GM23338 (cell line): ENCODE measurements at regions not wholly inside any gene's neighbourhood (a gene's known extent, or its start where the extent isn't known, plus 50 kb on each side); places are given as distances from the start of the nearest gene placed in this dataset.

ENCODE experiments used
- ATAC-seq: fragments of 200-7000 bp; cut with Tn5 transposase; 3 replicates; pipeline ENCODE4 v1.9.1; 2020
- DNase-seq: peaks from one replicate; pipeline ENCODE4 v3.0.0-alpha.2; 2015; ENCODE audit warnings: low spot score
- H2AFZ ChIP-seq: fragments of 200-600 bp; sonication (generic); 2 replicates; pipeline ENCODE4 v1.8.0; 2016; ENCODE audit warnings: antibody characterized with exemption, mild to moderate bottlenecking, moderate library complexity
- H3F3A ChIP-seq: fragments of 200-600 bp; sonication (generic); replicated peaks from 2 replicates; pipeline ENCODE4 v1.8.0; 2017; ENCODE audit warnings: antibody characterized with exemption, mixed run types, low read depth
- H3K27ac ChIP-seq: fragments of 200-600 bp; sonication (generic); 2 replicates; pipeline ENCODE4 v1.6.1; 2016; ENCODE audit warnings: low read depth
- H3K27me3 ChIP-seq: fragments of 200-600 bp; sonication (generic); 2 replicates; pipeline ENCODE4 v1.8.0; 2016; ENCODE audit warnings: mild to moderate bottlenecking, mixed run types, moderate library complexity; ENCODE audit not compliant: insufficient read depth
- H3K36me3 ChIP-seq: fragments of 200-600 bp; sonication (generic); 2 replicates; pipeline ENCODE4 v1.8.0; 2016; ENCODE audit warnings: mild to moderate bottlenecking; ENCODE audit not compliant: insufficient read depth
- H3K4me1 ChIP-seq: fragments of 200-600 bp; sonication (generic); 2 replicates; pipeline ENCODE4 v1.8.0; 2016; ENCODE audit warnings: mild to moderate bottlenecking, moderate library complexity; ENCODE audit not compliant: insufficient read depth
- H3K4me2 ChIP-seq: fragments of 200-600 bp; sonication (generic); 2 replicates; pipeline ENCODE4 v1.7.1; 2017; ENCODE audit warnings: mixed run types
- H3K4me3 ChIP-seq: fragments of 200-600 bp; sonication (generic); 2 replicates; pipeline ENCODE4 v1.6.1; 2016; ENCODE audit warnings: mixed run types
- H3K79me2 ChIP-seq: fragments of 200-600 bp; sonication (generic); replicated peaks from 2 replicates; pipeline ENCODE4 v1.8.0; 2017; ENCODE audit warnings: mild to moderate bottlenecking; ENCODE audit not compliant: insufficient read depth
- H3K9me2 ChIP-seq: fragments of 200-600 bp; sonication (generic); 2 replicates; pipeline ENCODE4 v1.8.0; 2017; ENCODE audit not compliant: insufficient read depth
- H4K20me1 ChIP-seq: fragments of 200-600 bp; sonication (generic); replicated peaks from 2 replicates; pipeline ENCODE4 v1.8.0; 2017; ENCODE audit warnings: mild to moderate bottlenecking; ENCODE audit not compliant: insufficient read depth
- H3K27ac Mint-ChIP-seq: 2 replicates; pipeline ENCODE4 v1.8.0; 2020; ENCODE audit warnings: inconsistent platforms, mild to moderate bottlenecking, moderate library complexity, mixed read lengths
- H3K27me3 Mint-ChIP-seq: 3 replicates; pipeline ENCODE4 v1.8.0; 2022; ENCODE audit warnings: low read depth, mild to moderate bottlenecking, moderate library complexity, mixed read lengths, inconsistent platforms; ENCODE audit not compliant: insufficient read depth, poor library complexity
- H3K36me3 Mint-ChIP-seq: 3 replicates; pipeline ENCODE4 v1.8.0; 2021; ENCODE audit warnings: low read depth, mild to moderate bottlenecking, inconsistent platforms, moderate library complexity, mixed read lengths
- H3K4me1 Mint-ChIP-seq: 3 replicates; pipeline ENCODE4 v1.8.0; 2020; ENCODE audit warnings: mild to moderate bottlenecking, inconsistent platforms, mixed read lengths
- H3K4me3 Mint-ChIP-seq: 3 replicates; pipeline ENCODE4 v1.8.0; 2021; ENCODE audit warnings: moderate library complexity, mild to moderate bottlenecking, inconsistent platforms, mixed read lengths
- H3K9me3 Mint-ChIP-seq: 3 replicates; pipeline ENCODE4 v1.8.0; 2020; ENCODE audit warnings: moderate library complexity, mild to moderate bottlenecking, inconsistent platforms, mixed read lengths
- CREB1 ChIP-seq: fragments of 250-450 bp; sonication (Bioruptor Pico); IDR thresholded peaks from 2 replicates; pipeline ENCODE4 v1.5.0; 2020; ENCODE audit warnings: low read depth, mild to moderate bottlenecking, moderate library complexity
- ETS1 ChIP-seq: IDR thresholded peaks from 2 replicates; pipeline ENCODE4 v1.6.1; 2016; ENCODE audit warnings: antibody characterized with exemption
- EZH2 ChIP-seq: fragments of 200-600 bp; sonication (generic); IDR thresholded peaks from one replicate; pipeline ENCODE4 v1.8.0; 2017; ENCODE audit warnings: antibody characterized with exemption, mild to moderate bottlenecking, low read depth; ENCODE audit not compliant: unreplicated experiment
- JUNB ChIP-seq: IDR thresholded peaks from one replicate; pipeline ENCODE4 v1.6.1; 2016; ENCODE audit warnings: antibody characterized with exemption; ENCODE audit not compliant: unreplicated experiment
- NANOG ChIP-seq: IDR thresholded peaks from 2 replicates; pipeline ENCODE4 v1.6.1; 2016; ENCODE audit warnings: antibody characterized with exemption, borderline replicate concordance
- POLR2AphosphoS5 ChIP-seq: IDR thresholded peaks from 2 replicates; pipeline ENCODE4 v1.6.1; 2016; ENCODE audit warnings: antibody characterized with exemption, low read depth
- STAT1 ChIP-seq: IDR thresholded peaks from one replicate; pipeline ENCODE4 v1.6.1; 2016; ENCODE audit warnings: antibody characterized with exemption; ENCODE audit not compliant: unreplicated experiment
- ZNF114 ChIP-seq: fragments of 250-450 bp; sonication (Bioruptor Pico); IDR thresholded peaks from 2 replicates; pipeline ENCODE4 v1.5.0; 2020; ENCODE audit warnings: mild to moderate bottlenecking, moderate library complexity
- ZNF331 ChIP-seq: fragments of 250-450 bp; sonication (Bioruptor Pico); IDR thresholded peaks from 2 replicates; pipeline ENCODE4 v1.5.0; 2020; ENCODE audit warnings: low read depth, mild to moderate bottlenecking, moderate library complexity
- ZNF462 ChIP-seq: fragments of 250-450 bp; sonication (Bioruptor Pico); IDR thresholded peaks from 2 replicates; pipeline ENCODE4 v1.5.0; 2020; ENCODE audit warnings: mild to moderate bottlenecking, moderate library complexity
- TF ChIP-seq, protein P1 (sequence below), 2 experiments: fragments of 200-600 bp in 1 of 2; sonication (generic) in 1 of 2; conservative IDR thresholded peaks; 2 replicates each; pipeline versions ENCODE4 v1.5.1 to v1.6.1; 2016 to 2017; ENCODE audit warnings: antibody characterized with exemption in 2 of 2, low read depth in 2 of 2, mild to moderate bottlenecking in 2 of 2, moderate library complexity in 1 of 2

DNA sequence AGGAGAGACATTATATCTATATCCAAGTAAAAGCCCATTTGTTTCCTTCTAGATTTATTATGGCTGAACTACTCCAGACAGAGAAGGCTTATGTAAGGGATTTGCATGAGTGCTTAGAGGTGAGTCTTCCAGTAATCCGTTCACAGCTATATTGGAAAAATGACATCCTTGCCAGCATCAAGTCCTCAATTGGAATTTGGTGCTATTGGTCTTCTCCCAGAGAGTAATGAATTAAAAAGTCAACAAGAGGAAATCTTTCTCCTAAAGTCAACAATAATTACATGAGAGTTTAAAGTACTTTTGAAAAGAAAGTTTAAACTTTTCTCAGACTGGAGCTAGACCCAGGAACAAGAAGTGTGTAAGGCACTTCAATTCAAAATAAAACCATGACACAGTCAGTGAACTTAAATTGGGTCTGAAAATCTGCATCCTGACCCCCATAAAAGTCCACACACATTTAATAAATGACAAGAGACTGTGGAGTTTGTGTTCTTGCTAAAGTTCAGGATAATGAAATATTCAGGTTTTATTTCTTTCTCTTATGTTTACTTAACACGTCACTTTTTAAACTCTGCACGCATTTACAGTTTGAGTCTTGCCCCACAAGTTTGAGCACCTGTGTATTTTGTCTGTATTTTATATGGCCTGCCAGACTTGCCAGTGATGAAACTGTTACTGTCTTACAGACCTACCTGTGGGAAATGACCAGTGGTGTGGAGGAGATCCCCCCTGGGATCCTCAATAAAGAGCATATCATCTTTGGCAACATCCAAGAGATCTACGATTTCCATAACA is 268.2 kb upstream of the UMPS start:
- H3K36me3 Mint-ChIP-seq: no peaks in the 10 kb centered on the region
- TF ChIP-seq POLR2AphosphoS5 (no peak), ZNF114 (CRISPR knock-in tag) (no peak), EZH2 (no peak), CREB1 (no peak), ETS1 (no peak), ZNF331 (no peak), JUNB (no peak), STAT1 (no peak), NANOG (no peak)
- TF ChIP-seq, protein P1, sequence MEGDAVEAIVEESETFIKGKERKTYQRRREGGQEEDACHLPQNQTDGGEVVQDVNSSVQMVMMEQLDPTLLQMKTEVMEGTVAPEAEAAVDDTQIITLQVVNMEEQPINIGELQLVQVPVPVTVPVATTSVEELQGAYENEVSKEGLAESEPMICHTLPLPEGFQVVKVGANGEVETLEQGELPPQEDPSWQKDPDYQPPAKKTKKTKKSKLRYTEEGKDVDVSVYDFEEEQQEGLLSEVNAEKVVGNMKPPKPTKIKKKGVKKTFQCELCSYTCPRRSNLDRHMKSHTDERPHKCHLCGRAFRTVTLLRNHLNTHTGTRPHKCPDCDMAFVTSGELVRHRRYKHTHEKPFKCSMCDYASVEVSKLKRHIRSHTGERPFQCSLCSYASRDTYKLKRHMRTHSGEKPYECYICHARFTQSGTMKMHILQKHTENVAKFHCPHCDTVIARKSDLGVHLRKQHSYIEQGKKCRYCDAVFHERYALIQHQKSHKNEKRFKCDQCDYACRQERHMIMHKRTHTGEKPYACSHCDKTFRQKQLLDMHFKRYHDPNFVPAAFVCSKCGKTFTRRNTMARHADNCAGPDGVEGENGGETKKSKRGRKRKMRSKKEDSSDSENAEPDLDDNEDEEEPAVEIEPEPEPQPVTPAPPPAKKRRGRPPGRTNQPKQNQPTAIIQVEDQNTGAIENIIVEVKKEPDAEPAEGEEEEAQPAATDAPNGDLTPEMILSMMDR (conservative IDR thresholded peaks at IDR 0.05; ENCODE audit: low read depth in 2 of 2): no peak
- ATAC-seq: no peak
- no peak overlapping the region for H3K4me3 Mint-ChIP-seq
- H3K36me3 ChIP-seq: no peaks in the 10 kb centered on the region
- no peak overlapping the region for H3K27ac ChIP-seq
- no peaks in the 10 kb centered on the region for H4K20me1 ChIP-seq
- H2AFZ ChIP-seq: no peak overlapping the region
- no peaks in the 10 kb centered on the region for H3K27me3 ChIP-seq
- H3K4me3 ChIP-seq: no peak overlapping the region
- H3F3A ChIP-seq: no peaks in the 10 kb centered on the region
- H3K79me2 ChIP-seq: no peaks in the 10 kb centered on the region
- H3K9me2 ChIP-seq: no peaks in the 10 kb centered on the region
- H3K4me1 ChIP-seq: no peaks in the 10 kb centered on the region
- H3K27me3 Mint-ChIP-seq: peaks cover 5% of the 10 kb centered on the region
- no peak overlapping the region for H3K4me2 ChIP-seq
- H3K27ac Mint-ChIP-seq: no peak overlapping the region
- H3K4me1 Mint-ChIP-seq: no peaks in the 10 kb centered on the region
- DNase-seq: no peak
- H3K9me3 Mint-ChIP-seq: no peaks in the 10 kb centered on the region

DNA sequence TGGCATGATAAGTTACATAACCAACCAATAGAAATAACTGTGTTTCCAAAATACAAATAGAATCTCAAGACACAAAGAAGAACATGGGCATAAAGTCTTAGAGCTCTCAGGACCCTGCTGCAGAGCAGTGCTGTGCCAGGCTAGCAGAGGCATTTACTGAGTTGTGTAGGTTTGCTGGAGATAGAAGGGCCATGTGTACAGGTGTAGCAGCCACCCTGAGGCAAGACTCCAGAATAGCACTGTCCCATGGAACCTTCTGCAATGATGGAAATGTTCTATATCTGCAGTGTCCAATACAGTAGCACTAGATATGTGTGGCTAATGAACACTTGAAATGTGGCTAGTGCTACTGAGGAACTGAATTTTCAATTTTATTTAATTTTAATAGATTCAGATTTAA is 267.0 kb upstream of the UMPS start:
- Mint-ChIP-seq H3K9me3 (no peaks in the 10 kb centered on the region), H3K27ac (no peak overlapping the region), H3K4me1 (no peaks in the 10 kb centered on the region), H3K36me3 (no peaks in the 10 kb centered on the region), H3K27me3 (peaks cover 5% of the 10 kb centered on the region), H3K4me3 (no peak overlapping the region)
- H3K4me1 ChIP-seq: no peaks in the 10 kb centered on the region
- H3K27me3 ChIP-seq: no peaks in the 10 kb centered on the region
- TF ChIP-seq ZNF462 (CRISPR knock-in tag) (no peak), NANOG (no peak), EZH2 (no peak)
- TF ChIP-seq, protein P1 (conservative IDR thresholded peaks at IDR 0.05; ENCODE audit: low read depth in 2 of 2): 0 out of 4 replicates have a peak, but pooled peaks of 1 of the 2 experiments have one; percentile 12
- H3K4me3 ChIP-seq: no peak overlapping the region
- no peak for ATAC-seq
- no peak overlapping the region for H3K4me2 ChIP-seq
- no peak overlapping the region for H3K27ac ChIP-seq
- no peaks in the 10 kb centered on the region for H4K20me1 ChIP-seq
- no peaks in the 10 kb centered on the region for H3K9me2 ChIP-seq
- no peaks in the 10 kb centered on the region for H3K79me2 ChIP-seq
- no peaks in the 10 kb centered on the region for H3K36me3 ChIP-seq
- no peaks in the 10 kb centered on the region for H3F3A ChIP-seq
- DNase-seq: no peak
- H2AFZ ChIP-seq: no peak overlapping the region
